ENCODE measurements at regions not wholly inside any gene's neighbourhood (a gene's known extent, or its start where the extent isn't known, plus 50 kb on each side); places are given as distances from the start of the nearest gene placed in this dataset.

GRCh38 chr16:9533042-9533441, 441.6 kb downstream of the HAPSTR1 start:
- no peak for TF ChIP-seq CTCF (IDR thresholded peaks at IDR 0.05)
- no peak for TF ChIP-seq POLR2A (IDR thresholded peaks at IDR 0.05; ENCODE audit: low read depth)
- TF ChIP-seq POLR2AphosphoS5 (IDR thresholded peaks at IDR 0.05): no peak
